PC-3 (cell line): ENCODE measurements at regions not wholly inside any gene's neighbourhood (a gene's known extent, or its start where the extent isn't known, plus 50 kb on each side); places are given as distances from the start of the nearest gene placed in this dataset.

Experiments used
- ATAC-seq: fragments of 200-7000 bp; cut with Tn5 transposase; 2 replicates; pipeline ENCODE4 v1.9.1; 2020; ENCODE audit warnings: mild to moderate bottlenecking, moderate library complexity
- BruUV-seq: library from RNA; stranded (reverse); fragments of 400-500 nt; replicated peaks from 2 replicates; lab custom pipeline; 2021; lab: Mats Ljungman, UMichigan
- CTCF ChIA-PET: fragments of 300-600 bp; sonication (Branson Sonifier 250); formaldehyde crosslinking; loops from one replicate; lab custom pipeline; 2022; ENCODE audit warnings: antibody characterized with exemption; lab: Charles Lee
- POLR2A ChIA-PET: fragments of 300-600 bp; sonication (Branson Sonifier 250); formaldehyde crosslinking; loops from one replicate; lab custom pipeline; 2022; ENCODE audit warnings: antibody characterized with exemption; ENCODE audit not compliant: unreplicated experiment; lab: Charles Lee
- DNase-seq: peaks from one replicate; pipeline ENCODE4 v3.0.0-alpha.2; 2015
- H2AFZ ChIP-seq: fragments of 300-600 bp; sonication (generic); 2 replicates; pipeline ENCODE4 v1.6.0; 2016; ENCODE audit warnings: antibody characterized with exemption, low read length
- H3F3A ChIP-seq: fragments of 300-600 bp; sonication (generic); one replicate; pipeline ENCODE4 v1.6.0; 2017; ENCODE audit warnings: antibody characterized with exemption, low read length, control low read depth, mild to moderate bottlenecking; ENCODE audit not compliant: unreplicated experiment
- H3K27ac ChIP-seq: fragments of 300-600 bp; sonication (generic); 2 replicates; pipeline ENCODE4 v1.5.1; 2016; ENCODE audit warnings: mild to moderate bottlenecking, low read length
- H3K27me3 ChIP-seq: fragments of 300-600 bp; sonication (generic); 2 replicates; pipeline ENCODE4 v1.6.1; 2016; ENCODE audit warnings: low read length, mixed read lengths
- H3K36me3 ChIP-seq: fragments of 300-600 bp; sonication (generic); 2 replicates; pipeline ENCODE4 v1.6.1; 2016; ENCODE audit warnings: low read depth, mixed run types, low read length, mixed read lengths
- H3K4me1 ChIP-seq: fragments of 300-600 bp; sonication (generic); 2 replicates; pipeline ENCODE4 v1.5.1; 2016; ENCODE audit warnings: low read length; ENCODE audit not compliant: insufficient read depth
- H3K4me2 ChIP-seq: fragments of 300-600 bp; sonication (generic); 2 replicates; pipeline ENCODE4 v1.6.0; 2016; ENCODE audit warnings: low read length
- H3K4me3 ChIP-seq: fragments of 300-600 bp; sonication (generic); 2 replicates; pipeline ENCODE4 v1.5.1; 2016; ENCODE audit warnings: mild to moderate bottlenecking, low read length, mixed read lengths
- H3K79me2 ChIP-seq: fragments of 300-600 bp; sonication (generic); 2 replicates; pipeline ENCODE4 v1.6.1; 2017; ENCODE audit warnings: low read length, mixed read lengths
- H3K9ac ChIP-seq: fragments of 300-600 bp; sonication (generic); 2 replicates; pipeline ENCODE4 v1.6.0; 2016; ENCODE audit warnings: mild to moderate bottlenecking, low read length
- H3K9me2 ChIP-seq: fragments of 300-600 bp; sonication (generic); replicated peaks from 2 replicates; pipeline ENCODE4 v1.6.1; 2016; ENCODE audit warnings: mixed run types, low read length, mixed read lengths
- H3K9me3 ChIP-seq: fragments of 300-600 bp; sonication (generic); 2 replicates; pipeline ENCODE4 v1.6.1; 2016; ENCODE audit warnings: low read length, mixed read lengths
- H4K20me1 ChIP-seq: fragments of 300-600 bp; sonication (generic); 2 replicates; pipeline ENCODE4 v1.6.1; 2016; ENCODE audit warnings: low read length, mixed read lengths
- CTCF ChIP-seq: fragments of 300-600 bp; sonication (generic); conservative IDR thresholded peaks from 2 replicates; pipeline ENCODE4 v1.5.1; 2017; ENCODE audit warnings: antibody characterized with exemption, low read depth, mild to moderate bottlenecking, low read length
- EZH2 ChIP-seq: fragments of 300-600 bp; sonication (generic); IDR thresholded peaks from one replicate; pipeline ENCODE4 v1.6.1; 2017; ENCODE audit warnings: antibody characterized with exemption, mild to moderate bottlenecking, low read length; ENCODE audit not compliant: unreplicated experiment
- EZH2phosphoT487 ChIP-seq: fragments of 300-600 bp; sonication (generic); IDR thresholded peaks from 2 replicates; pipeline ENCODE4 v1.6.1; 2018; ENCODE audit warnings: mild to moderate bottlenecking, antibody characterized with exemption, low read length, borderline replicate concordance
- intact Hi-C: fragments of 100-400 bp; cut with micrococcal nuclease; formaldehyde crosslinking; loops from 2 replicates; pipeline ENCODE4 v1.9.0; 2023

GRCh38 chr1:243982447-243983018, 68.5 kb upstream of the ZBTB18 start:
- Histone ChIP-seq H3K9me3 (no peaks in the 10 kb centered on the region), H2AFZ (no peak overlapping the region), H3K4me2 (no peak overlapping the region), H3K79me2 (no peaks in the 10 kb centered on the region), H3K27me3 (no peaks in the 10 kb centered on the region), H4K20me1 (no peaks in the 10 kb centered on the region), H3K36me3 (no peaks in the 10 kb centered on the region), H3K4me1 (no peaks in the 10 kb centered on the region), H3K4me3 (no peak overlapping the region), H3K9ac (no peak overlapping the region), H3K9me2 (no peaks in the 10 kb centered on the region), H3F3A (no peaks in the 10 kb centered on the region), H3K27ac (no peak overlapping the region)
- CTCF ChIA-PET = no interaction called here
- no peak for TF ChIP-seq EZH2phosphoT487
- no peak; the same call in 1 of the 2 replicates for TF ChIP-seq CTCF
- no peak for TF ChIP-seq EZH2
- BruUV-seq = no TSS peak
- intact Hi-C loops = no loop called here
- POLR2A ChIA-PET = no interaction called here
- no peak for ATAC-seq
- DNase-seq = no peak

GRCh38 chr1:243980471-243980870, 70.6 kb upstream of the ZBTB18 start:
- H3K4me2 ChIP-seq = no peak overlapping the region
- H3K9me2 ChIP-seq = no peaks in the 10 kb centered on the region
- no peaks in the 10 kb centered on the region for H3F3A ChIP-seq
- no peak for DNase-seq
- BruUV-seq = no TSS peak
- H3K27me3 ChIP-seq = no peaks in the 10 kb centered on the region
- H3K9ac ChIP-seq = no peak overlapping the region
- H3K79me2 ChIP-seq = no peaks in the 10 kb centered on the region
- ChIA-PET POLR2A (no interaction called here), CTCF (no interaction called here)
- no peak overlapping the region for H3K27ac ChIP-seq
- H3K4me3 ChIP-seq = no peak overlapping the region
- H2AFZ ChIP-seq = no peak overlapping the region
- H3K4me1 ChIP-seq = no peaks in the 10 kb centered on the region
- H4K20me1 ChIP-seq = no peaks in the 10 kb centered on the region
- intact Hi-C loops = no loop called here
- H3K9me3 ChIP-seq = no peaks in the 10 kb centered on the region
- TF ChIP-seq CTCF = no peak
- TF ChIP-seq EZH2phosphoT487 = no peak
- no peak for TF ChIP-seq EZH2
- no peaks in the 10 kb centered on the region for H3K36me3 ChIP-seq
- ATAC-seq = no peak

DNA sequence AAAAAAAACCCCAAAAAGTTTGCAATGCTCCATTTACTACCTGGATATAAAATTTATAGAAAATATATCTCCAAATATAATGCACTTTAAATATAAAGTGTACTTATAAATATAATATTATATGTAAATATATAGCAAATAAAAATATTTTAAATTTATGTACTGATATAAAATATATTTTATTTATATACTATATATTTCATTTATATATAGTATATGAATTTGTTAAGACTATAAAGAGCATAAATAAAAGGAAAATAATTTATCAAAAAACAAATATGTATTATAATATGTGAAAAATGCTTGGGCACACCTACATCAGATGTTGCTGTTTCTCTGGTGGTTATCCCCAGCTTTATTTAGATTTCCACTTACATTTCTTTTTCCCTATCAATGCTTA, 71.0 kb upstream of the ZBTB18 start:
- H3K4me3 ChIP-seq = no peak overlapping the region

More for the DNA sequence above, 71.0 kb upstream of the ZBTB18 start:
- DNase-seq (no peak), ATAC-seq (no peak)
- POLR2A ChIA-PET = no interaction called here
- Histone ChIP-seq H3K27ac (no peak overlapping the region), H3K36me3 (no peaks in the 10 kb centered on the region), H3K9ac (no peak overlapping the region), H3K4me1 (no peaks in the 10 kb centered on the region), H3F3A (no peaks in the 10 kb centered on the region), H3K27me3 (no peaks in the 10 kb centered on the region), H3K9me3 (no peaks in the 10 kb centered on the region), H3K4me2 (no peak overlapping the region), H3K79me2 (no peaks in the 10 kb centered on the region), H2AFZ (no peak overlapping the region), H3K9me2 (no peaks in the 10 kb centered on the region), H4K20me1 (no peaks in the 10 kb centered on the region)
- no peak for TF ChIP-seq EZH2phosphoT487
- no peak for TF ChIP-seq CTCF
- no peak for TF ChIP-seq EZH2
- CTCF ChIA-PET = no interaction called here
- intact Hi-C loops = no loop called here
- BruUV-seq = no TSS peak
